MM.1S (cell line): ENCODE measurements at regions not wholly inside any gene's neighbourhood (a gene's known extent, or its start where the extent isn't known, plus 50 kb on each side); places are given as distances from the start of the nearest gene placed in this dataset.

Experiments
- EZH2 ChIP-seq: fragments of 300-600 bp; sonication (generic); optimal IDR thresholded peaks from 2 replicates; pipeline ENCODE3; 2017; ENCODE audit warnings: low read depth, mild to moderate bottlenecking, antibody characterized with exemption, low read length, mixed read lengths
- TF ChIP-seq, protein P1 (sequence below): fragments of 300-600 bp; sonication (generic); IDR thresholded peaks from 2 replicates; pipeline ENCODE4 v1.5.1; 2016; ENCODE audit warnings: antibody characterized with exemption, low read length, mixed read lengths

GRCh38 chr14:29007990-29008389 is 241.4 kb downstream of the FOXG1 start:
- TF ChIP-seq, protein P1, sequence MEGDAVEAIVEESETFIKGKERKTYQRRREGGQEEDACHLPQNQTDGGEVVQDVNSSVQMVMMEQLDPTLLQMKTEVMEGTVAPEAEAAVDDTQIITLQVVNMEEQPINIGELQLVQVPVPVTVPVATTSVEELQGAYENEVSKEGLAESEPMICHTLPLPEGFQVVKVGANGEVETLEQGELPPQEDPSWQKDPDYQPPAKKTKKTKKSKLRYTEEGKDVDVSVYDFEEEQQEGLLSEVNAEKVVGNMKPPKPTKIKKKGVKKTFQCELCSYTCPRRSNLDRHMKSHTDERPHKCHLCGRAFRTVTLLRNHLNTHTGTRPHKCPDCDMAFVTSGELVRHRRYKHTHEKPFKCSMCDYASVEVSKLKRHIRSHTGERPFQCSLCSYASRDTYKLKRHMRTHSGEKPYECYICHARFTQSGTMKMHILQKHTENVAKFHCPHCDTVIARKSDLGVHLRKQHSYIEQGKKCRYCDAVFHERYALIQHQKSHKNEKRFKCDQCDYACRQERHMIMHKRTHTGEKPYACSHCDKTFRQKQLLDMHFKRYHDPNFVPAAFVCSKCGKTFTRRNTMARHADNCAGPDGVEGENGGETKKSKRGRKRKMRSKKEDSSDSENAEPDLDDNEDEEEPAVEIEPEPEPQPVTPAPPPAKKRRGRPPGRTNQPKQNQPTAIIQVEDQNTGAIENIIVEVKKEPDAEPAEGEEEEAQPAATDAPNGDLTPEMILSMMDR = no peak
- TF ChIP-seq EZH2 = no peak
